Thoracic aorta (tissue), 2 donors: ENCODE measurements at regions not wholly inside any gene's neighbourhood (a gene's known extent, or its start where the extent isn't known, plus 50 kb on each side); places are given as distances from the start of the nearest gene placed in this dataset.

Source experiments
- ATAC-seq: fragments of 150-250 bp; one replicate; pipeline ENCODE4 v1.8.0; 2017; ENCODE audit warnings: low read depth; ENCODE audit not compliant: insufficient number of reproducible peaks, low FRiP score
- DNase-seq: peaks from one replicate; pipeline ENCODE4 v3.0.0-alpha.2; 2020; ENCODE audit warnings: low spot score
- H3K27ac ChIP-seq, 2 donors: fragments of 200-600 bp; sonication (generic); 1 replicate in 1 of 2; 2 replicates in 1 of 2; pipeline ENCODE4 v1.5.1; 2016; ENCODE audit warnings: mild to moderate bottlenecking in 2 of 2, moderate library complexity in 2 of 2
- H3K27me3 ChIP-seq: fragments of 200-600 bp; sonication (generic); replicated peaks from 2 replicates; pipeline ENCODE4 v1.6.0; 2016; ENCODE audit warnings: mild to moderate bottlenecking; ENCODE audit not compliant: insufficient read depth
- H3K36me3 ChIP-seq: fragments of 200-600 bp; sonication (generic); one replicate; pipeline ENCODE4 v1.5.1; 2016
- H3K4me1 ChIP-seq, 2 donors: fragments of 200-600 bp; sonication (generic); 1 replicate in 1 of 2; 2 replicates in 1 of 2; pipeline versions ENCODE4 v1.5.1 to v1.6.0; 2016; ENCODE audit warnings: low read depth in 2 of 2, mild to moderate bottlenecking in 1 of 2; ENCODE audit not compliant: control insufficient read depth in 1 of 2
- H3K4me3 ChIP-seq: fragments of 200-600 bp; sonication (generic); 2 replicates; pipeline ENCODE4 v1.5.1; 2016; ENCODE audit warnings: mild to moderate bottlenecking
- H3K9me3 ChIP-seq: fragments of 200-600 bp; sonication (generic); 2 replicates; pipeline ENCODE4 v1.5.1; 2016
- CTCF ChIP-seq: fragments of 200-600 bp; sonication (generic); IDR thresholded peaks from one replicate; pipeline ENCODE4 v1.5.1; 2019; ENCODE audit warnings: antibody characterized with exemption

GRCh38 chr15:57881972-57882371, 175.5 kb downstream of the POLR2M start:
- ATAC-seq: no peak

GRCh38 chr15:57883701-57884100, 177.2 kb downstream of the POLR2M start:
- Histone ChIP-seq H3K27me3 (no peaks in the 10 kb centered on the region), H3K9me3 (no peaks in the 10 kb centered on the region), H3K27ac (no peak overlapping the region), H3K36me3 (no peaks in the 10 kb centered on the region), H3K4me3 (no peak overlapping the region), H3K4me1 (no peaks in the 10 kb centered on the region)
- ATAC-seq: no peak
- no peak for DNase-seq
- no peak for TF ChIP-seq CTCF

More at GRCh38 chr15:57881972-57882371, 175.5 kb downstream of the POLR2M start:
- TF ChIP-seq CTCF: no peak
- no peaks in the 10 kb centered on the region for H3K27me3 ChIP-seq
- DNase-seq: no peak
- no peak overlapping the region for H3K27ac ChIP-seq
- H3K4me3 ChIP-seq: no peak overlapping the region
- no peaks in the 10 kb centered on the region for H3K36me3 ChIP-seq
- no peaks in the 10 kb centered on the region for H3K9me3 ChIP-seq
- no peaks in the 10 kb centered on the region for H3K4me1 ChIP-seq

- H3K27me3 ChIP-seq: no peaks in the 10 kb centered on the region
- ATAC-seq: no peak
- no peak for DNase-seq
These were observed 178.4 kb downstream of the POLR2M start for GRCh38 chr15:57884936-57885335.

GRCh38 chr15:57885435-57885834, 178.9 kb downstream of the POLR2M start:
- Histone ChIP-seq H3K27me3 (no peaks in the 10 kb centered on the region), H3K4me1 (no peaks in the 10 kb centered on the region), H3K27ac (no peak overlapping the region), H3K9me3 (no peaks in the 10 kb centered on the region), H3K4me3 (no peak overlapping the region), H3K36me3 (no peaks in the 10 kb centered on the region)
- ATAC-seq (no peak), DNase-seq (no peak)
- no peak for TF ChIP-seq CTCF

More at GRCh38 chr15:57884936-57885335, 178.4 kb downstream of the POLR2M start:
- H3K36me3 ChIP-seq: no peaks in the 10 kb centered on the region
- TF ChIP-seq CTCF: no peak
- H3K4me1 ChIP-seq: no peaks in the 10 kb centered on the region
- no peak overlapping the region for H3K4me3 ChIP-seq
- no peaks in the 10 kb centered on the region for H3K9me3 ChIP-seq
- H3K27ac ChIP-seq: no peak overlapping the region

- Histone ChIP-seq H3K36me3 (no peaks in the 10 kb centered on the region), H3K4me1 (no peaks in the 10 kb centered on the region), H3K27ac (no peak overlapping the region), H3K4me3 (no peak overlapping the region), H3K27me3 (no peaks in the 10 kb centered on the region), H3K9me3 (no peaks in the 10 kb centered on the region)
- ATAC-seq (no peak), DNase-seq (no peak)
- no peak for TF ChIP-seq CTCF
These were observed 177.7 kb downstream of the ALDH1A2 start for GRCh38 chr15:57887825-57888224.
